PFSK-1 (cell line): ENCODE measurements at regions not wholly inside any gene's neighbourhood (a gene's known extent, or its start where the extent isn't known, plus 50 kb on each side); places are given as distances from the start of the nearest gene placed in this dataset.

Experiments
- POLR2AphosphoS5 ChIP-seq: IDR thresholded peaks from 2 replicates; pipeline ENCODE4 v1.6.1; 2012; ENCODE audit warnings: low read depth, mild to moderate bottlenecking, control low read depth, low read length, moderate library complexity
- SIN3A ChIP-seq: IDR thresholded peaks from 2 replicates; pipeline ENCODE4 v1.6.1; 2012; ENCODE audit warnings: mild to moderate bottlenecking, low read length, moderate library complexity, borderline replicate concordance; ENCODE audit not compliant: insufficient read depth
- TAF1 ChIP-seq: IDR thresholded peaks from 2 replicates; pipeline ENCODE4 v1.6.1; 2012; ENCODE audit warnings: low read length, control low read depth, borderline replicate concordance; ENCODE audit not compliant: insufficient read depth
- TF ChIP-seq, protein P1 (sequence below), 2 experiments: IDR thresholded peaks; 2 replicates each; pipeline versions ENCODE4 v1.6.1 to v1.8.0; 2011 to 2012; ENCODE audit warnings: low read depth in 2 of 2, low read length in 2 of 2, control low read depth in 1 of 2, inconsistent platforms in 1 of 2, mild to moderate bottlenecking in 1 of 2, moderate library complexity in 1 of 2; ENCODE audit not compliant: insufficient read depth in 1 of 2

DNA sequence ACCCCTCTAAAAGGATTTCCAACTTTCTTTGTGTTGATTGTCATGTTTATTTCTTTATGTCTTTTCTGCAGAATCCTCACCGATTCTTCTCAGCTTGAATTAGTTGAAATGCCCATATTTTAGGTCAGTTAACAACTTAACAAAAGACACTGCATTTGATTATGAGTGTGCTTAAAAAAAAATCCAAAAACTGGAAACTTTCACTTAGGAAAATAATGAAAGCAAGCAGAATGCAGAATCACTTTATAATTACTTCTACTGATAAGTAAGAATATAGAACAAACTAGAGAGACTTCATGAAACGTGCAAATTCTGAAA lies 111.0 kb upstream of the PTPN13 start:
- TF ChIP-seq POLR2AphosphoS5: no peak
- TF ChIP-seq TAF1: no peak
- TF ChIP-seq, protein P1, sequence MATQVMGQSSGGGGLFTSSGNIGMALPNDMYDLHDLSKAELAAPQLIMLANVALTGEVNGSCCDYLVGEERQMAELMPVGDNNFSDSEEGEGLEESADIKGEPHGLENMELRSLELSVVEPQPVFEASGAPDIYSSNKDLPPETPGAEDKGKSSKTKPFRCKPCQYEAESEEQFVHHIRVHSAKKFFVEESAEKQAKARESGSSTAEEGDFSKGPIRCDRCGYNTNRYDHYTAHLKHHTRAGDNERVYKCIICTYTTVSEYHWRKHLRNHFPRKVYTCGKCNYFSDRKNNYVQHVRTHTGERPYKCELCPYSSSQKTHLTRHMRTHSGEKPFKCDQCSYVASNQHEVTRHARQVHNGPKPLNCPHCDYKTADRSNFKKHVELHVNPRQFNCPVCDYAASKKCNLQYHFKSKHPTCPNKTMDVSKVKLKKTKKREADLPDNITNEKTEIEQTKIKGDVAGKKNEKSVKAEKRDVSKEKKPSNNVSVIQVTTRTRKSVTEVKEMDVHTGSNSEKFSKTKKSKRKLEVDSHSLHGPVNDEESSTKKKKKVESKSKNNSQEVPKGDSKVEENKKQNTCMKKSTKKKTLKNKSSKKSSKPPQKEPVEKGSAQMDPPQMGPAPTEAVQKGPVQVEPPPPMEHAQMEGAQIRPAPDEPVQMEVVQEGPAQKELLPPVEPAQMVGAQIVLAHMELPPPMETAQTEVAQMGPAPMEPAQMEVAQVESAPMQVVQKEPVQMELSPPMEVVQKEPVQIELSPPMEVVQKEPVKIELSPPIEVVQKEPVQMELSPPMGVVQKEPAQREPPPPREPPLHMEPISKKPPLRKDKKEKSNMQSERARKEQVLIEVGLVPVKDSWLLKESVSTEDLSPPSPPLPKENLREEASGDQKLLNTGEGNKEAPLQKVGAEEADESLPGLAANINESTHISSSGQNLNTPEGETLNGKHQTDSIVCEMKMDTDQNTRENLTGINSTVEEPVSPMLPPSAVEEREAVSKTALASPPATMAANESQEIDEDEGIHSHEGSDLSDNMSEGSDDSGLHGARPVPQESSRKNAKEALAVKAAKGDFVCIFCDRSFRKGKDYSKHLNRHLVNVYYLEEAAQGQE (IDR thresholded peaks at IDR 0.05; ENCODE audit: insufficient read depth in 1 of 2, low read depth in 2 of 2, low read length in 2 of 2): no peak
- no peak for TF ChIP-seq SIN3A
